MM.1S (cell line): ENCODE measurements at regions not wholly inside any gene's neighbourhood (a gene's known extent, or its start where the extent isn't known, plus 50 kb on each side); places are given as distances from the start of the nearest gene placed in this dataset.
"Not testable (repeated sequence)": the region's sequence is repeated elsewhere in the genome, so short reads cannot be mapped to it uniquely, and the experiment has no call there.

Experiments used
- EZH2 ChIP-seq: fragments of 300-600 bp; sonication (generic); optimal IDR thresholded peaks from 2 replicates; pipeline ENCODE3; 2017; ENCODE audit warnings: low read depth, mild to moderate bottlenecking, antibody characterized with exemption, low read length, mixed read lengths
- TF ChIP-seq, protein P1 (sequence below): fragments of 300-600 bp; sonication (generic); IDR thresholded peaks from 2 replicates; pipeline ENCODE4 v1.5.1; 2016; ENCODE audit warnings: antibody characterized with exemption, low read length, mixed read lengths

DNA sequence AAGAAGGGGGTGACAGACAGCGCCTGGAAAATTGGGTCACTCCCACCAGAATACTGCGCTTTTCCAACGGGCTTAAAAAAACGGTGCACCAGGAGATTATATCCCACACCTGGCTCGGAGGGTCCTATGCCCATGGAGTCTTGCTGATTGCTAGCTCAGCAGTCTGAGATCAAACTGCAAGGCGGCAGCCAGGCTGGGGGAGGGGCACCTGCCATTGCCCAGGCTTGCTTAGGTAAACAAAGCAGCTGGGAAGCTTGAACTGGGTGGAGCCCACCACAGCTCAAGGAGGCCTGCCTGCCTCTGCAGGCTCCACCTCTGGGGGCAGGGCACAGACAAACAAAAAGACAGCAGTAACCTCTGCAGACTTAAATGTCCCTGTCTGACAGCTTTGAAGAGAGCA lies 84.0 kb upstream of the IRAK1BP1 start:
- TF ChIP-seq, protein P1, sequence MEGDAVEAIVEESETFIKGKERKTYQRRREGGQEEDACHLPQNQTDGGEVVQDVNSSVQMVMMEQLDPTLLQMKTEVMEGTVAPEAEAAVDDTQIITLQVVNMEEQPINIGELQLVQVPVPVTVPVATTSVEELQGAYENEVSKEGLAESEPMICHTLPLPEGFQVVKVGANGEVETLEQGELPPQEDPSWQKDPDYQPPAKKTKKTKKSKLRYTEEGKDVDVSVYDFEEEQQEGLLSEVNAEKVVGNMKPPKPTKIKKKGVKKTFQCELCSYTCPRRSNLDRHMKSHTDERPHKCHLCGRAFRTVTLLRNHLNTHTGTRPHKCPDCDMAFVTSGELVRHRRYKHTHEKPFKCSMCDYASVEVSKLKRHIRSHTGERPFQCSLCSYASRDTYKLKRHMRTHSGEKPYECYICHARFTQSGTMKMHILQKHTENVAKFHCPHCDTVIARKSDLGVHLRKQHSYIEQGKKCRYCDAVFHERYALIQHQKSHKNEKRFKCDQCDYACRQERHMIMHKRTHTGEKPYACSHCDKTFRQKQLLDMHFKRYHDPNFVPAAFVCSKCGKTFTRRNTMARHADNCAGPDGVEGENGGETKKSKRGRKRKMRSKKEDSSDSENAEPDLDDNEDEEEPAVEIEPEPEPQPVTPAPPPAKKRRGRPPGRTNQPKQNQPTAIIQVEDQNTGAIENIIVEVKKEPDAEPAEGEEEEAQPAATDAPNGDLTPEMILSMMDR: not testable (repeated sequence)
- not testable (repeated sequence) for TF ChIP-seq EZH2
